Breast epithelium (tissue), 3 donors: ENCODE measurements at regions not wholly inside any gene's neighbourhood (a gene's known extent, or its start where the extent isn't known, plus 50 kb on each side); places are given as distances from the start of the nearest gene placed in this dataset.

Experiments used
- POLR2A ChIP-seq: fragments of 450-650 bp; IDR thresholded peaks from one replicate; pipeline ENCODE4 v1.6.1; 2016; ENCODE audit warnings: antibody characterized with exemption, mild to moderate bottlenecking, moderate library complexity
- TF ChIP-seq, protein P1 (sequence below), 3 donors: fragments of 450-650 bp; IDR thresholded peaks; one replicate each; pipeline ENCODE4 v1.5.1; 2016 to 2017; ENCODE audit warnings: antibody characterized with exemption in 3 of 3, mild to moderate bottlenecking in 3 of 3, moderate library complexity in 3 of 3

DNA sequence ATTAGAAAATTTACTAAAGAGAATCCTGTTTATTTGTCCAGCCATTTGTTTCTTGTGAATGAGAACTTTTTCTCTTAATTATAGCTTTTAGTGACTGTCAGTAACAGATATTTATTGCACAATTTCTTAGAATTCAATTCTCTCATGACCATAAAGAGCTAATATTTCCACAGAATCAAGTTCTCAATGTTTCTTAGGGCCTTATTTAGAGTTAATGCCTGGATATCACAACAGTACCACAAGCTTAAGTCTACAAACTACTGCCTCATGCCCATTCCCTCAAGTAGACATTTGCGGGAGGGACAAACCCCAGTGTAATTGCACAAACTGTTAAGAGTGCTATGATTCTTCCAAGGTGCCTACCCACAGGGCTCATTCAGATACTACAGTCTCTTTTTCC is 199.7 kb upstream of the POU2AF2 start:
- TF ChIP-seq, protein P1, sequence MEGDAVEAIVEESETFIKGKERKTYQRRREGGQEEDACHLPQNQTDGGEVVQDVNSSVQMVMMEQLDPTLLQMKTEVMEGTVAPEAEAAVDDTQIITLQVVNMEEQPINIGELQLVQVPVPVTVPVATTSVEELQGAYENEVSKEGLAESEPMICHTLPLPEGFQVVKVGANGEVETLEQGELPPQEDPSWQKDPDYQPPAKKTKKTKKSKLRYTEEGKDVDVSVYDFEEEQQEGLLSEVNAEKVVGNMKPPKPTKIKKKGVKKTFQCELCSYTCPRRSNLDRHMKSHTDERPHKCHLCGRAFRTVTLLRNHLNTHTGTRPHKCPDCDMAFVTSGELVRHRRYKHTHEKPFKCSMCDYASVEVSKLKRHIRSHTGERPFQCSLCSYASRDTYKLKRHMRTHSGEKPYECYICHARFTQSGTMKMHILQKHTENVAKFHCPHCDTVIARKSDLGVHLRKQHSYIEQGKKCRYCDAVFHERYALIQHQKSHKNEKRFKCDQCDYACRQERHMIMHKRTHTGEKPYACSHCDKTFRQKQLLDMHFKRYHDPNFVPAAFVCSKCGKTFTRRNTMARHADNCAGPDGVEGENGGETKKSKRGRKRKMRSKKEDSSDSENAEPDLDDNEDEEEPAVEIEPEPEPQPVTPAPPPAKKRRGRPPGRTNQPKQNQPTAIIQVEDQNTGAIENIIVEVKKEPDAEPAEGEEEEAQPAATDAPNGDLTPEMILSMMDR (IDR thresholded peaks at IDR 0.05): no peak
- TF ChIP-seq POLR2A: no peak
